H1 (cell line): ENCODE measurements at regions not wholly inside any gene's neighbourhood (a gene's known extent, or its start where the extent isn't known, plus 50 kb on each side); places are given as distances from the start of the nearest gene placed in this dataset.

ENCODE experiments used
- CHD7 ChIP-seq: fragments of 300-600 bp; sonication (generic); IDR thresholded peaks from 2 replicates; pipeline ENCODE4 v1.7.1; 2012; ENCODE audit warnings: low read length, moderate library complexity, mild to moderate bottlenecking, inconsistent platforms; ENCODE audit not compliant: insufficient replicate concordance
- KDM4A ChIP-seq: IDR thresholded peaks from one replicate; pipeline ENCODE4 v1.7.1; 2012; ENCODE audit warnings: low read depth, mild to moderate bottlenecking, moderate library complexity, low read length, inconsistent platforms; ENCODE audit not compliant: severe bottlenecking
- MAFK ChIP-seq: IDR thresholded peaks from 2 replicates; pipeline ENCODE4 v1.6.1; 2012; ENCODE audit warnings: low read depth, mild to moderate bottlenecking, improper control_type of control experiment, low read length
- NRF1 ChIP-seq: IDR thresholded peaks from 2 replicates; pipeline ENCODE4 v1.6.1; 2011; ENCODE audit warnings: mild to moderate bottlenecking, low read depth, low read length, improper control_type of control experiment
- SIRT6 ChIP-seq: IDR thresholded peaks from one replicate; pipeline ENCODE4 v1.7.1; 2012; ENCODE audit warnings: low read length, inconsistent platforms
- SP2 ChIP-seq: IDR thresholded peaks from 2 replicates; pipeline ENCODE4 v1.6.1; 2012; ENCODE audit warnings: mild to moderate bottlenecking, low read length, inconsistent platforms
- SRF ChIP-seq: IDR thresholded peaks from 2 replicates; pipeline ENCODE4 v1.6.1; 2011; ENCODE audit warnings: mild to moderate bottlenecking, low read depth, low read length, moderate library complexity

GRCh38 chr2:22957446-22957845 is 427.5 kb upstream of the KLHL29 start (continued):
- no peak for TF ChIP-seq CHD7
- no peak for TF ChIP-seq KDM4A
- TF ChIP-seq MAFK, result no peak
- no peak for TF ChIP-seq SP2
- no peak for TF ChIP-seq SRF
- TF ChIP-seq SIRT6, result no peak
- no peak for TF ChIP-seq NRF1
